ENCODE measurements at regions not wholly inside any gene's neighbourhood (a gene's known extent, or its start where the extent isn't known, plus 50 kb on each side); places are given as distances from the start of the nearest gene placed in this dataset.
A peak's percentile ranks its signal among the peaks of the same experiment; 100 is the strongest.

GRCh38 chr16:85185303-85186100, 73.2 kb upstream of the CIBAR2 start:
- peaks cover 0 to 17% (median 3%) of the 10 kb centered on the region in 4 donors for H3K36me3 ChIP-seq
- no peak for TF ChIP-seq CTCF (IDR thresholded peaks at IDR 0.05)
- TF ChIP-seq EP300 (IDR thresholded peaks at IDR 0.05), result no peak
- TF ChIP-seq POLR2AphosphoS5 (IDR thresholded peaks at IDR 0.05), result no peak
- no peak for TF ChIP-seq POLR2A (IDR thresholded peaks at IDR 0.05)
- H3K4me3 ChIP-seq, result no peak overlapping the region
- 80 to 92% (median 88%) methylated on average over 17 to 22 of the region's 22 CpGs for WGBS, 5 donors
- peaks cover 5 to 21% (median 11%) of the 10 kb centered on the region in 4 donors for H3K9me3 ChIP-seq
- no peak overlapping the region for H3K27ac ChIP-seq
- intact Hi-C loops (cut with DNase I; ENCODE audit: low total_unique reads), result no loop called here
- no peaks in the 10 kb centered on the region for H3K27me3 ChIP-seq
- no peak for DNase-seq
- peaks cover 6 to 24% (median 10%) of the 10 kb centered on the region in 4 donors for H3K4me1 ChIP-seq

GRCh38 chr16:85187002-85187401, 74.7 kb upstream of the CIBAR2 start:
- peak in 1 of 2 donors; percentile 62 for DNase-seq
- Histone ChIP-seq H3K4me1 (peaks cover 6 to 24% (median 10%) of the 10 kb centered on the region in 4 donors), H3K36me3 (peaks cover 0 to 17% (median 3%) of the 10 kb centered on the region in 4 donors), H3K4me3 (no peak overlapping the region), H3K9me3 (peaks cover 5 to 21% (median 11%) of the 10 kb centered on the region in 4 donors), H3K27me3 (no peaks in the 10 kb centered on the region), H3K27ac (peak overlapping the region in 3 of 5 donors; percentile 13 to 71 (median 14))
- intact Hi-C loops (cut with DNase I; ENCODE audit: low total_unique reads), result no loop called here
- TF ChIP-seq EP300 (IDR thresholded peaks at IDR 0.05) (no peak), POLR2AphosphoS5 (IDR thresholded peaks at IDR 0.05) (peak in 1 of 3 donors; percentile 80)
- 56 to 69% (median 59%) methylated on average over 11 to 13 of the region's 13 CpGs for WGBS, 5 donors

GRCh38 chr16:85187447-85187846, 75.2 kb upstream of the CIBAR2 start:
- H3K27me3 ChIP-seq, result no peaks in the 10 kb centered on the region
- peaks cover 6 to 25% (median 12%) of the 10 kb centered on the region in 4 donors for H3K4me1 ChIP-seq
- no peak for TF ChIP-seq POLR2A (IDR thresholded peaks at IDR 0.05)
- no peak for TF ChIP-seq EP300 (IDR thresholded peaks at IDR 0.05)
- no peak for TF ChIP-seq POLR2AphosphoS5 (IDR thresholded peaks at IDR 0.05)
- TF ChIP-seq CTCF (IDR thresholded peaks at IDR 0.05), result no peak
- no peak for DNase-seq
- H3K9me3 ChIP-seq, result peaks cover 5 to 21% (median 11%) of the 10 kb centered on the region in 4 donors
- H3K36me3 ChIP-seq, result peaks cover 0 to 17% (median 3%) of the 10 kb centered on the region in 4 donors
- H3K27ac ChIP-seq, result peak overlapping the region in 1 of 5 donors; percentile 71
- H3K4me3 ChIP-seq, result no peak overlapping the region
- intact Hi-C loops (cut with DNase I; ENCODE audit: low total_unique reads), result no loop called here
- 69 to 83% (median 74%) methylated on average over 12 to 13 of the region's 13 CpGs for WGBS, 5 donors

GRCh38 chr16:85187886-85188285, 75.6 kb upstream of the CIBAR2 start:
- H3K4me1 ChIP-seq, result peaks cover 6 to 30% (median 16%) of the 10 kb centered on the region in 4 donors
- TF ChIP-seq POLR2AphosphoS5 (IDR thresholded peaks at IDR 0.05) (no peak), CTCF (IDR thresholded peaks at IDR 0.05) (no peak), EP300 (IDR thresholded peaks at IDR 0.05) (no peak), POLR2A (IDR thresholded peaks at IDR 0.05) (no peak)
- H3K27me3 ChIP-seq, result no peaks in the 10 kb centered on the region
- peaks cover 5 to 21% (median 11%) of the 10 kb centered on the region in 4 donors for H3K9me3 ChIP-seq
- intact Hi-C loops (cut with DNase I; ENCODE audit: low total_unique reads), result no loop called here
- 88 to 97% (median 92%) methylated on average over 10 to 12 of the region's 12 CpGs for WGBS, 5 donors
- peaks cover 0 to 17% (median 2%) of the 10 kb centered on the region in 4 donors for H3K36me3 ChIP-seq
- peak overlapping the region in 1 of 5 donors; percentile 71 for H3K27ac ChIP-seq
- no peak for DNase-seq
- H3K4me3 ChIP-seq, result no peak overlapping the region
